ENCODE measurements at regions not wholly inside any gene's neighbourhood (a gene's known extent, or its start where the extent isn't known, plus 50 kb on each side); places are given as distances from the start of the nearest gene placed in this dataset.
"Not testable (repeated sequence)": the region's sequence is repeated elsewhere in the genome, so short reads cannot be mapped to it uniquely, and the experiment has no call there.

DNA sequence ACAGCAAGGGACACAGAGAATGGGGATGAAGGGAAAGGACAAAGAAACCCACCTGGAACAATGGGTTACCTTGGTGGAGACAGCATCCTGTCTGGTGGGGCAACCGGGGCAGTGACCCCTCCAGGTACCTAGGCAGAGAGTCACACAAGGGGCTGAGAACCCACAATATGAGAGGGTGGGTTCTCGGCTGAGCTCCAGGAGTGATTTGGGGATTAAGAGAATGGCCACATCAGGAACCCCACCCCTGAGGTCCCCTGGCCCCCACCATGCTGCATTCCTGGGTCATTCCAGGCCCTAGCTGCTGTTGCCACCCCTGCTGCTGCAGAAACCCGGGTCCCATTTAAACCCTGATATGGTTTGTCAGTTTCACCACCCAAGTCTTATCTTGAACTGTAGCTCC lies 172.3 kb downstream of the RTP5 start:
- TF ChIP-seq, protein P1, sequence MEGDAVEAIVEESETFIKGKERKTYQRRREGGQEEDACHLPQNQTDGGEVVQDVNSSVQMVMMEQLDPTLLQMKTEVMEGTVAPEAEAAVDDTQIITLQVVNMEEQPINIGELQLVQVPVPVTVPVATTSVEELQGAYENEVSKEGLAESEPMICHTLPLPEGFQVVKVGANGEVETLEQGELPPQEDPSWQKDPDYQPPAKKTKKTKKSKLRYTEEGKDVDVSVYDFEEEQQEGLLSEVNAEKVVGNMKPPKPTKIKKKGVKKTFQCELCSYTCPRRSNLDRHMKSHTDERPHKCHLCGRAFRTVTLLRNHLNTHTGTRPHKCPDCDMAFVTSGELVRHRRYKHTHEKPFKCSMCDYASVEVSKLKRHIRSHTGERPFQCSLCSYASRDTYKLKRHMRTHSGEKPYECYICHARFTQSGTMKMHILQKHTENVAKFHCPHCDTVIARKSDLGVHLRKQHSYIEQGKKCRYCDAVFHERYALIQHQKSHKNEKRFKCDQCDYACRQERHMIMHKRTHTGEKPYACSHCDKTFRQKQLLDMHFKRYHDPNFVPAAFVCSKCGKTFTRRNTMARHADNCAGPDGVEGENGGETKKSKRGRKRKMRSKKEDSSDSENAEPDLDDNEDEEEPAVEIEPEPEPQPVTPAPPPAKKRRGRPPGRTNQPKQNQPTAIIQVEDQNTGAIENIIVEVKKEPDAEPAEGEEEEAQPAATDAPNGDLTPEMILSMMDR (IDR thresholded peaks at IDR 0.05; ENCODE audit: insufficient read depth, low read depth, low read length): no peak

DNA sequence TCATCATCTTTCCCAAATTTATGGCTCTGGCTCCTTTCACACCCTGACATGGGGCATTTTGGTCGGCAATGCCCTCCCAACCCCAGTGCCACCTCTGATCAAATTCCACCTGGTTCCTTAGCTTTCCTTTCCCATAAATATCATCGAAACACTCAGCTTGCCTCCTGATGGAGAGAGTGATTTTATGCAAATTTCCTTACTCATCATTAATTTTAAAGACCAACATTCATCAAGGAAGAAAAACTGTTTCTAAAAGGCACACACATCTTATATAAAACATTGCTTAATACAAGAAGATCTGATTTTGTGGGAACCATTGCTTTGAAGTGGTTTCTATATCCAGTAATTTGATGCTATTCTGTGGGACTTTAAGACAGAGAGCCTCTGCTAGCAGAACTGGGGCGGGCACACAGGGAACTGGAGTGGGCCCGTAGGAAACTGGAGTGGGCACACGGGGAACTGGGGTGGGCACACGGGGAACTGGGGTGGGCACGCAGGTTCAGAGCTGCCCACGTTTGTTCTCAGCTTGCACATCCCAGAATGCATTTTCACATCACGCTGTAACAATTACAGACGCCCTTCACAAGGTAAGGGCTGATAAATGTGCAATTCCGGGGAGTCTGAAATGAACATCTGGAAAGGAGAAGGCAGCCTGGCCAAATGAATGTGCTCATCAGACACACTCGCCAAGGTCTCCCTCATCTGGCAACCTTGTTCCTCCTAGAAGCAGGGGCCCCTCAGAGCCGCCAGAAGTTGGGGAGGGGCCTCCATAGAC lies 174.2 kb downstream of the RTP5 start:
- no peak for DNase-seq (ENCODE audit: low read depth)
- TF ChIP-seq, protein P1 (IDR thresholded peaks at IDR 0.05; ENCODE audit: insufficient read depth, low read depth, low read length): no peak
- no peak overlapping the region for H3K4me3 ChIP-seq (ENCODE audit: low read depth, low read length)

More for the DNA sequence above, 172.3 kb downstream of the RTP5 start:
- H3K4me3 ChIP-seq (ENCODE audit: low read depth, low read length): no peak overlapping the region
- DNase-seq (ENCODE audit: low read depth): no peak

DNA sequence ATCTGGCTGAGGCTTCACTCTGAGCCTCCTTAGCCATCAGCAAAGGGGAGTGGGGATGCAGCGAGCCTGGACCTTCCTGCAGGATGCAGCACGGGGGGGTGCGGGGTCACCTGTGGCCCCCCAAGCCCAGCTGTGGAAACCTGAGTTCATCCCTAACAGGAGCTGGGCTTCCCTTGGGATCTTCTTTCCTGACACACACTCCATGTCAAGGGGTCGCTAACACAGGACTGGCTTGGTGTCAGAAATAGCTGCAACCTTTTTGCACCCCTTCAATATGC lies 174.7 kb downstream of the RTP5 start:
- TF ChIP-seq, protein P1 (IDR thresholded peaks at IDR 0.05; ENCODE audit: insufficient read depth, low read depth, low read length): no peak
- H3K4me3 ChIP-seq (ENCODE audit: low read depth, low read length): no peak overlapping the region
- no peak for DNase-seq (ENCODE audit: low read depth)

DNA sequence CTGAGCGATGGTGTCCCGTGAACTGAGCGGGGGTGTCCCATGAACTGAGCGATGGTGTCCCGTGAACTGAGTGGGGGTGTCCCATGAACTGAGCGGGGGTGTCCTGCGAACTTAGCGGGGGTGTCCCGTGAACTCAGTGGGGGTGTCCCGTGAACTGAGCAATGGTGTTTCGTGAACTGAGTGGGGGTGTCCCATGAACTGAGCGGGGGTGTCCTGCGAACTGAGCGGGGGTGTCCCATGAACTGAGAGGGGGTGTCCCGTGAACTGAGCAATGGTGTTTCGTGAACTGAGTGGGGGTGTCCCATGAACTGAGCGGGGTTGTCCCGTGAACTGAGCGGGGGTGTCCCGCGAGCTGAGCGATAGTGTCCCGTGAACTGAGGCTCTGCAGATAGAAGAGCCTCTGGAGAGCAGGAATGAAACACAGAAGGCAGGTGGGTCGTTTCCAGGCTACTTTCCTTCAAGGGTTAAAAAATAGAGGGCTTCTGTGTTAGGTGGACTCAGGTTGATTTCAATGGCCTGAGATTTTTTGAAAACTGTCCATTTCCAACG lies 176.1 kb downstream of the RTP5 start:
- H3K4me3 ChIP-seq (ENCODE audit: low read depth, low read length); DNase-seq (ENCODE audit: low read depth): not testable (repeated sequence)

DNA sequence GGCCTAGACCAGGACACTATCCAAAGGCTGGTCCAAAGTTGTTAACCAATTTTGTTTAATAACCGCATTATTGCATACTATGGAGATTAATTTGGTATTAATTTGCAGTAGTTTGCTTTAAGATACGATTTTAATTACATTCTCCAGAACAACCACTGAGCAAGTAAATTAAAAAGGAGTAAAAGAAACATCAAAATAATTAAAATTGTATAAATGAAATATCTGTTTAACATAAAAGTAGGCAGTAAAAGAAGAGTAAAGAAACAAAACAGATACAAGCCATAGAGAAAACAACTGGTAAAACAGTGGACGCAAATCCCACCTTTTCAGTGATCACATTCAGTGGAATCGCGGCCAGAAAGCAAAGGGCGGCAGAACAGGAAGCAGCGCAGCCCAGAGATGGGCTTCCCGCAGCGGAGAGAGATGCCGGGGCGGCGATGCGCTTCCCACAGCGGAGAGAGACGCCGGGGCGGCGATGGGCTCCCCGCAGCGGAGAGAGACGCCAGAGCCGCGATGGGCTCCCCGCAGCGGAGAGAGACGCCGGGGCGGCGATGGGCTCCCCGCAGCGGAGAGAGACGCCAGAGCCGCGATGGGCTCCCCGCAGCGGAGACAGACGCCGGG lies 176.8 kb downstream of the RTP5 start:
- DNase-seq (ENCODE audit: low read depth): no peak
- peak overlapping the region; percentile 9 for H3K4me3 ChIP-seq (ENCODE audit: low read depth, low read length)
- TF ChIP-seq, protein P1 (IDR thresholded peaks at IDR 0.05; ENCODE audit: insufficient read depth, low read depth, low read length): no peak

DNA sequence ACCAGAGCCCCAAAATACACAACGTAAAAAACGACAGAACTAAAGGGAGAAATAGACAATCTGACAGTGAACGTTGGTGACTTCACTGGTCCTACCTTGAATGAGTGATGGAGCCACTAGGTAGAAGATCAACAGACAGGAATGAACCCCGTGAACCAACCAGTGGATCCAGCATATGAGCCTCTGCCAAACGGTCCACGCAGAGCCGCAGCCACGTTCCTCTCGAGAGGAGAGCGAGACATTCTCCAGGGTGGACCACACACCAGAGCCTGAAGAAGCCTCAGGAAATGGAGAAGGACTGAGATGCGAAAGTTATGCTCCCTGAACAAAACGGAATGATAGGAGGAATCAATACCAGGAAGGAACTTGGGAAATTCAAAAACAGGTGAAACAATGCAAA lies 178.4 kb downstream of the RTP5 start:
- no peak overlapping the region for H3K4me3 ChIP-seq (ENCODE audit: low read depth, low read length)
- TF ChIP-seq, protein P1 (IDR thresholded peaks at IDR 0.05; ENCODE audit: insufficient read depth, low read depth, low read length): no peak
- no peak for DNase-seq (ENCODE audit: low read depth)

DNA sequence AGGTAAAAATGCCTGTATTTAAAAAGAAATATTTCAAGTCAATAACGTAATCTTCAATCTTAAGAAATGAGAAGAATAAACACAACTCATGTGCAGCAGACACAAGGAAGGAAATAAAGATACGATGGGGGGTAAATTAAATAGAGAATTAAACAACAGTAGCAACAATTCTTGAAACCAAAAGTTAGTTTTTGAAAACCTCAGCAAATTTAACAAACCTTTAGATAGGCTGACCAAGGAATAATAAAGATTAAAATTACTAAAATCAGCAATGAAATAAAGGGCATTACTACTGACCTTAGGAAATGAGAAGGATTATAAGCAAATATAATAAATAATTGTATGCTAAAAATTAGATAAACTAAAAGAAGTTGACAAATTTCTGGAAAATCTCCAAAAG lies 178.9 kb downstream of the RTP5 start:
- H3K4me3 ChIP-seq (ENCODE audit: low read depth, low read length): no peak overlapping the region
- TF ChIP-seq, protein P1 (IDR thresholded peaks at IDR 0.05; ENCODE audit: insufficient read depth, low read depth, low read length): no peak
- DNase-seq (ENCODE audit: low read depth): no peak

DNA sequence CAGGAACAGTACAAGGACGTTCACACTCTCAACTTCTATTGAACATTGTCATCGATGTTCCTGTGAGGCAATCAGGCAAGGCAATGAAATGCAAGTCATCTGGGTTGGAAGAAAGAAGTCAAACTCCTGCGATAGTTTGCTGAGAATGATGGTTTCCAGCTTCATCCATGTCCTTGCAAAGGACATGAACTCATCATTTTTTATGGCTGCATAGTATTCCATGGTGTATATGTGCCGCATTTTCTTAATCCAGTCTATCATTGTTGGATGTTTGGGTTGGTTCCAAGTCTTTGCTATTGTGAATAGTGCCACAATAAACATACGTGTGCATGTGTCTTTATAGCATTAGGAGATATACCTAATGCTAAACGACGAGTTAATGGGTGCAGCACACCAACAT lies 180.0 kb downstream of the RTP5 start:
- DNase-seq (ENCODE audit: low read depth); H3K4me3 ChIP-seq (ENCODE audit: low read depth, low read length): not testable (repeated sequence)

Measured in fibroblast of villous mesenchyme (primary cell).